PC-3 (cell line): ENCODE measurements at regions not wholly inside any gene's neighbourhood (a gene's known extent, or its start where the extent isn't known, plus 50 kb on each side); places are given as distances from the start of the nearest gene placed in this dataset.

ENCODE experiments used
- ATAC-seq: fragments of 200-7000 bp; cut with Tn5 transposase; 2 replicates; pipeline ENCODE4 v1.9.1; 2020; ENCODE audit warnings: mild to moderate bottlenecking, moderate library complexity
- BruUV-seq: library from RNA; stranded (reverse); fragments of 400-500 nt; replicated peaks from 2 replicates; lab custom pipeline; 2021; lab: Mats Ljungman, UMichigan
- CTCF ChIA-PET: fragments of 300-600 bp; sonication (Branson Sonifier 250); formaldehyde crosslinking; loops from one replicate; lab custom pipeline; 2022; ENCODE audit warnings: antibody characterized with exemption; lab: Charles Lee
- POLR2A ChIA-PET: fragments of 300-600 bp; sonication (Branson Sonifier 250); formaldehyde crosslinking; loops from one replicate; lab custom pipeline; 2022; ENCODE audit warnings: antibody characterized with exemption; ENCODE audit not compliant: unreplicated experiment; lab: Charles Lee
- DNase-seq: peaks from one replicate; pipeline ENCODE4 v3.0.0-alpha.2; 2015
- H2AFZ ChIP-seq: fragments of 300-600 bp; sonication (generic); 2 replicates; pipeline ENCODE4 v1.6.0; 2016; ENCODE audit warnings: antibody characterized with exemption, low read length
- H3F3A ChIP-seq: fragments of 300-600 bp; sonication (generic); one replicate; pipeline ENCODE4 v1.6.0; 2017; ENCODE audit warnings: antibody characterized with exemption, low read length, control low read depth, mild to moderate bottlenecking; ENCODE audit not compliant: unreplicated experiment
- H3K27ac ChIP-seq: fragments of 300-600 bp; sonication (generic); 2 replicates; pipeline ENCODE4 v1.5.1; 2016; ENCODE audit warnings: mild to moderate bottlenecking, low read length
- H3K27me3 ChIP-seq: fragments of 300-600 bp; sonication (generic); 2 replicates; pipeline ENCODE4 v1.6.1; 2016; ENCODE audit warnings: low read length, mixed read lengths
- H3K36me3 ChIP-seq: fragments of 300-600 bp; sonication (generic); 2 replicates; pipeline ENCODE4 v1.6.1; 2016; ENCODE audit warnings: low read depth, mixed run types, low read length, mixed read lengths
- H3K4me1 ChIP-seq: fragments of 300-600 bp; sonication (generic); 2 replicates; pipeline ENCODE4 v1.5.1; 2016; ENCODE audit warnings: low read length; ENCODE audit not compliant: insufficient read depth
- H3K4me2 ChIP-seq: fragments of 300-600 bp; sonication (generic); 2 replicates; pipeline ENCODE4 v1.6.0; 2016; ENCODE audit warnings: low read length
- H3K4me3 ChIP-seq: fragments of 300-600 bp; sonication (generic); 2 replicates; pipeline ENCODE4 v1.5.1; 2016; ENCODE audit warnings: mild to moderate bottlenecking, low read length, mixed read lengths
- H3K79me2 ChIP-seq: fragments of 300-600 bp; sonication (generic); 2 replicates; pipeline ENCODE4 v1.6.1; 2017; ENCODE audit warnings: low read length, mixed read lengths
- H3K9ac ChIP-seq: fragments of 300-600 bp; sonication (generic); 2 replicates; pipeline ENCODE4 v1.6.0; 2016; ENCODE audit warnings: mild to moderate bottlenecking, low read length
- H3K9me2 ChIP-seq: fragments of 300-600 bp; sonication (generic); replicated peaks from 2 replicates; pipeline ENCODE4 v1.6.1; 2016; ENCODE audit warnings: mixed run types, low read length, mixed read lengths
- H3K9me3 ChIP-seq: fragments of 300-600 bp; sonication (generic); 2 replicates; pipeline ENCODE4 v1.6.1; 2016; ENCODE audit warnings: low read length, mixed read lengths
- H4K20me1 ChIP-seq: fragments of 300-600 bp; sonication (generic); 2 replicates; pipeline ENCODE4 v1.6.1; 2016; ENCODE audit warnings: low read length, mixed read lengths
- EZH2 ChIP-seq: fragments of 300-600 bp; sonication (generic); IDR thresholded peaks from one replicate; pipeline ENCODE4 v1.6.1; 2017; ENCODE audit warnings: antibody characterized with exemption, mild to moderate bottlenecking, low read length; ENCODE audit not compliant: unreplicated experiment
- EZH2phosphoT487 ChIP-seq: fragments of 300-600 bp; sonication (generic); IDR thresholded peaks from 2 replicates; pipeline ENCODE4 v1.6.1; 2018; ENCODE audit warnings: mild to moderate bottlenecking, antibody characterized with exemption, low read length, borderline replicate concordance
- intact Hi-C: fragments of 100-400 bp; cut with micrococcal nuclease; formaldehyde crosslinking; loops from 2 replicates; pipeline ENCODE4 v1.9.0; 2023
- TF ChIP-seq, protein P1 (sequence below): fragments of 300-600 bp; sonication (generic); conservative IDR thresholded peaks from 2 replicates; pipeline ENCODE4 v1.5.1; 2017; ENCODE audit warnings: antibody characterized with exemption, low read depth, mild to moderate bottlenecking, low read length

DNA sequence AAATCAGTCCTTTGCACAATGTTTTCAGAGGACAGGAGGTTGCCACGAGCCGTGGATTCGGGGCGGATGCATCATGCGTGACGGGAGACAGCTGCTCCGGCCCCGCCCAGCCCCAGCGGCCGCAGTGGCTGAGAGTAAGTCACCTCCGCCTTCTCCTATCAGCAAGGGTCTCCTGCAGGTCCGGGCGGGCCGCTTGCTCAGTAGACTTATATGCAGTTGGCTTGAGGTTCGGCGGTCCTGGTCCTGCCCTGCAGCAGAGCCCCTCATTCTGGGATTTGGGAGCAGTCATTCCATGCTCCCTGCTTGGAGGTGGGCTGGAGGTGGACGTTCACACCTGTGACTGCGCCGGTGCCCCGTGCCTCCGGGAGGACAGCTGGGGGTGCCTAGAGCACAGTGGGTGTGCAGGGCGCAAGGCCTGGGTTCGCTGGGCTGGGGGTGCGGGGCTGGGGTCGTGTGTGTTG, 86.3 kb upstream of the ADRA2C start:
- ATAC-seq (no peak), DNase-seq (no peak)
- no peaks in the 10 kb centered on the region for H3K79me2 ChIP-seq
- H3K9me3 ChIP-seq = no peaks in the 10 kb centered on the region
- H3K36me3 ChIP-seq = no peaks in the 10 kb centered on the region
- no peak overlapping the region for H3K27ac ChIP-seq
- intact Hi-C loops = no loop called here
- H3K4me2 ChIP-seq = no peak overlapping the region
- peaks cover 8% of the 10 kb centered on the region; the same call in 1 of the 2 replicates for H3K27me3 ChIP-seq
- TF ChIP-seq EZH2 (no peak), EZH2phosphoT487 (no peak)
- TF ChIP-seq, protein P1, sequence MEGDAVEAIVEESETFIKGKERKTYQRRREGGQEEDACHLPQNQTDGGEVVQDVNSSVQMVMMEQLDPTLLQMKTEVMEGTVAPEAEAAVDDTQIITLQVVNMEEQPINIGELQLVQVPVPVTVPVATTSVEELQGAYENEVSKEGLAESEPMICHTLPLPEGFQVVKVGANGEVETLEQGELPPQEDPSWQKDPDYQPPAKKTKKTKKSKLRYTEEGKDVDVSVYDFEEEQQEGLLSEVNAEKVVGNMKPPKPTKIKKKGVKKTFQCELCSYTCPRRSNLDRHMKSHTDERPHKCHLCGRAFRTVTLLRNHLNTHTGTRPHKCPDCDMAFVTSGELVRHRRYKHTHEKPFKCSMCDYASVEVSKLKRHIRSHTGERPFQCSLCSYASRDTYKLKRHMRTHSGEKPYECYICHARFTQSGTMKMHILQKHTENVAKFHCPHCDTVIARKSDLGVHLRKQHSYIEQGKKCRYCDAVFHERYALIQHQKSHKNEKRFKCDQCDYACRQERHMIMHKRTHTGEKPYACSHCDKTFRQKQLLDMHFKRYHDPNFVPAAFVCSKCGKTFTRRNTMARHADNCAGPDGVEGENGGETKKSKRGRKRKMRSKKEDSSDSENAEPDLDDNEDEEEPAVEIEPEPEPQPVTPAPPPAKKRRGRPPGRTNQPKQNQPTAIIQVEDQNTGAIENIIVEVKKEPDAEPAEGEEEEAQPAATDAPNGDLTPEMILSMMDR = no peak
- no peak overlapping the region for H3K4me3 ChIP-seq
- no peaks in the 10 kb centered on the region for H4K20me1 ChIP-seq
- H3F3A ChIP-seq = no peaks in the 10 kb centered on the region
- ChIA-PET POLR2A (no interaction called here), CTCF (no interaction called here)
- BruUV-seq = no TSS peak
- no peaks in the 10 kb centered on the region for H3K9me2 ChIP-seq
- H2AFZ ChIP-seq = no peak overlapping the region
- no peaks in the 10 kb centered on the region for H3K4me1 ChIP-seq
- no peak overlapping the region for H3K9ac ChIP-seq

DNA sequence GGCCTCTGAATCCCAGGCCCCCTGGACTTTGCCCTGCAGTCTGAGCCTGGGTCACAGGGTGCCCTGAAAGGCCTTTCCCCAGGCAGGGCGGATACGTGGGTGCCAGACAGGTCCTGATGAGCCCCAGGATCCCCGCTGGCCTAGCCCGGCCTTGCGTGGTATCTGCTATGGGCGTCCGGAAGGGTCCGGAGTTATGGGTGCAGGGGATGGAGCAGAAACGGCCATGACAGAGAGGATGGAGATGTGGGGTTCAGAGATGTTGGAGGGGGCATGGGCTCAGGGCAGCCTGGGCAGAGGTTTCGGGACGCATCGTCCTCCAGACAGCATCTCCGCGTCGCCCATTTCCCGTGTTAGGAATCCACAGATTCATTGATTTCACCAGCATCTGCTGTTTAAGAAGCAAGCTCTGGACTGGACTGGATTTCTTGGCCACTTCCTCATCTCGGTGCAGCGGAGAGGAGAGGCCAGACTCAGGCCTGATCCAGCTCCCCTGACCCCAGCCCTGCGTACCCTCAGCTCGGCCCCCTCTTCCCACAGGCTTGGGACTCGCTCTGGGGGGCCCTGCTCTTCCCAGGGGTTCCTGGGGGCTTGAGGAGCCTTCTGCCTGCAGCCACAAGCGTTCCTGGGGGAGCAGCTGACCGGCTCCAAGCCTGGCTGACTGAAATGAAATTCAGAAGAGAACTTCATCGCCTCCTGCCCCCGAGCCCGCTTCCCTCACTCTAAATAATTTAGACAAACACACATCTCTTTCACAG, 86.9 kb upstream of the ADRA2C start:
- Histone ChIP-seq H3K79me2 (no peaks in the 10 kb centered on the region), H3K27me3 (peaks cover 6% of the 10 kb centered on the region; the same call in 1 of the 2 replicates), H2AFZ (no peak overlapping the region), H3K4me3 (no peak overlapping the region), H3K27ac (no peak overlapping the region), H3K36me3 (no peaks in the 10 kb centered on the region), H3K4me1 (no peaks in the 10 kb centered on the region), H3K9ac (no peak overlapping the region), H3K9me2 (no peaks in the 10 kb centered on the region), H3F3A (no peaks in the 10 kb centered on the region), H3K9me3 (no peaks in the 10 kb centered on the region), H3K4me2 (no peak overlapping the region), H4K20me1 (no peaks in the 10 kb centered on the region)
- BruUV-seq = no TSS peak
- ChIA-PET CTCF (no interaction called here), POLR2A (no interaction called here)
- TF ChIP-seq EZH2phosphoT487 = no peak
- TF ChIP-seq, protein P1 = no peak
- no peak for TF ChIP-seq EZH2
- DNase-seq (no peak), ATAC-seq (no peak)
- intact Hi-C loops = no loop called here

DNA sequence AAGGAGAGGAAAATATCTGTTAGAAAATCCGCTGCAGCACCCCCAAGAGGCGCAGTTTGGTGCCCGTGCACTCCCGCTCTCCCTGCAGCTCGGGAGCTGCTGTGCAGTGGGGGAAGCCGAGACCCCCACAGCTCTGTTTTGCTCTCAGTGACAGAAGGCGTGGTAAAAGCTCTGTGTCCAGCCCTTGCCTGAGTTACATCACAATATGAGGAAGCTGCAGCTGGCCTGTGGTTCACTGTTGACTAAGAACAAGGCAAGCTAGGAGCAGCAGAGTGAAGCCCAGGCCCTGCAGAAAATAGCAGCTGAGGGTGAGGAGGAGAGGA, 88.5 kb upstream of the ADRA2C start:
- POLR2A ChIA-PET = no interaction called here
- no TSS peak for BruUV-seq
- no peak overlapping the region for H2AFZ ChIP-seq
- no peak overlapping the region for H3K4me2 ChIP-seq
- 0 out of 2 replicates have a peak, but pooled peaks cover 5% of the 10 kb centered on the region for H3K27me3 ChIP-seq
- H3K36me3 ChIP-seq = no peaks in the 10 kb centered on the region
- intact Hi-C loops = no loop called here
- no peaks in the 10 kb centered on the region for H3K4me1 ChIP-seq
- no peaks in the 10 kb centered on the region for H3K79me2 ChIP-seq
- H3K9me2 ChIP-seq = no peaks in the 10 kb centered on the region
- H3K9me3 ChIP-seq = no peaks in the 10 kb centered on the region
- no peak overlapping the region for H3K27ac ChIP-seq
- CTCF ChIA-PET = no interaction called here
- H3K4me3 ChIP-seq = no peak overlapping the region
- no peaks in the 10 kb centered on the region for H4K20me1 ChIP-seq
- ATAC-seq (no peak), DNase-seq (no peak)
- H3K9ac ChIP-seq = no peak overlapping the region
- TF ChIP-seq EZH2 (no peak), EZH2phosphoT487 (no peak)
- TF ChIP-seq, protein P1 = no peak
- H3F3A ChIP-seq = no peaks in the 10 kb centered on the region
